CD4-positive, alpha-beta T cell treated with Interleukin-6 for 4 hours (primary cell): ENCODE measurements at regions not wholly inside any gene's neighbourhood (a gene's known extent, or its start where the extent isn't known, plus 50 kb on each side); places are given as distances from the start of the nearest gene placed in this dataset.

Source experiments
- DNase-seq: peaks from one replicate; pipeline ENCODE4 v3.0.0-alpha.2; 2020; ENCODE audit warnings: mixed read lengths

- no peak for DNase-seq
Observed at GRCh38 chr10:128538671-128539070, 412.4 kb upstream of the MKI67 start.

- DNase-seq: no peak
Observed at GRCh38 chr10:128539510-128540127, 413.4 kb upstream of the MKI67 start.

- DNase-seq: no peak
Observed at GRCh38 chr10:128540128-128540762, 414.0 kb upstream of the MKI67 start.

GRCh38 chr10:128540781-128541761 is 414.8 kb upstream of the MKI67 start:
- DNase-seq: no peak

- DNase-seq: no peak
Observed at GRCh38 chr10:128541926-128542475, 415.8 kb upstream of the MKI67 start.

GRCh38 chr10:128542659-128543058 is 416.4 kb upstream of the MKI67 start:
- DNase-seq: no peak

- no peak for DNase-seq
Observed at GRCh38 chr10:128543151-128543550, 416.9 kb upstream of the MKI67 start.

- DNase-seq: no peak
Observed at GRCh38 chr10:128545216-128545615, 419.0 kb upstream of the MKI67 start.

GRCh38 chr10:128546651-128547165 is 420.5 kb upstream of the MKI67 start:
- DNase-seq: no peak

- no peak for DNase-seq
Observed at GRCh38 chr10:128549101-128549608, 422.9 kb upstream of the MKI67 start.

GRCh38 chr10:128550045-128550444 is 423.8 kb upstream of the MKI67 start:
- DNase-seq: no peak

GRCh38 chr10:128551475-128551874 is 425.3 kb upstream of the MKI67 start:
- no peak for DNase-seq

- no peak for DNase-seq
Observed at GRCh38 chr10:128553755-128554154, 427.5 kb upstream of the MKI67 start.

- DNase-seq: no peak
Observed at GRCh38 chr10:128556182-128557110, 430.2 kb upstream of the MKI67 start.

GRCh38 chr10:128557149-128557710 is 431.0 kb upstream of the MKI67 start:
- DNase-seq: no peak

GRCh38 chr10:128560406-128560805 is 434.2 kb upstream of the MKI67 start:
- DNase-seq: no peak

GRCh38 chr10:128560993-128561392 is 434.8 kb upstream of the MKI67 start:
- DNase-seq: no peak

- DNase-seq: no peak
Observed at GRCh38 chr10:128563387-128563786, 437.2 kb upstream of the MKI67 start.

- no peak for DNase-seq
Observed at GRCh38 chr10:128563904-128564303, 437.7 kb upstream of the MKI67 start.

- no peak for DNase-seq
Observed at GRCh38 chr10:128566361-128566968, 440.2 kb upstream of the MKI67 start.

- no peak for DNase-seq
Observed at GRCh38 chr10:128567551-128567950, 441.3 kb upstream of the MKI67 start.
